HG02588 (cell line): ENCODE measurements at regions not wholly inside any gene's neighbourhood (a gene's known extent, or its start where the extent isn't known, plus 50 kb on each side); places are given as distances from the start of the nearest gene placed in this dataset.
"Not testable (repeated sequence)": the region's sequence is repeated elsewhere in the genome, so short reads cannot be mapped to it uniquely, and the experiment has no call there.

Experiments used
- ATAC-seq: cut with Tn5 transposase; IDR thresholded peaks from one replicate; pipeline ENCODE4 v1.9.1; 2021; ENCODE audit warnings: mild to moderate bottlenecking, moderate library complexity; ENCODE audit not compliant: unreplicated experiment

- no peak for ATAC-seq
These were observed 644.9 kb upstream of the DPPA4 start for GRCh38 chr3:109982201-109982600.

- no peak for ATAC-seq
These were observed 647.6 kb upstream of the DPPA4 start for GRCh38 chr3:109984976-109985375.

- no peak for ATAC-seq
These were observed 648.7 kb upstream of the DPPA4 start for GRCh38 chr3:109985943-109986555.

GRCh38 chr3:109994853-109995252 lies 657.5 kb upstream of the DPPA4 start:
- ATAC-seq: no peak

GRCh38 chr3:109995377-109995776 lies 658.0 kb upstream of the DPPA4 start:
- no peak for ATAC-seq

- not testable (repeated sequence) for ATAC-seq
These were observed 664.6 kb upstream of the DPPA4 start for GRCh38 chr3:110001905-110002304.

- no peak for ATAC-seq
These were observed 669.6 kb upstream of the DPPA4 start for GRCh38 chr3:110006913-110007312.

GRCh38 chr3:110015231-110015963 lies 678.1 kb upstream of the DPPA4 start:
- ATAC-seq: no peak

GRCh38 chr3:110016235-110016815 lies 679.0 kb upstream of the DPPA4 start:
- ATAC-seq: no peak

- ATAC-seq: no peak
These were observed 680.0 kb upstream of the DPPA4 start for GRCh38 chr3:110017304-110017703.

GRCh38 chr3:110021659-110022058 lies 684.3 kb upstream of the DPPA4 start:
- ATAC-seq: no peak

GRCh38 chr3:110023022-110023421 lies 685.7 kb upstream of the DPPA4 start:
- ATAC-seq: not testable (repeated sequence)

- ATAC-seq: no peak
These were observed 689.1 kb upstream of the DPPA4 start for GRCh38 chr3:110026421-110026820.

- no peak for ATAC-seq
These were observed 690.2 kb upstream of the DPPA4 start for GRCh38 chr3:110027446-110028080.

- no peak for ATAC-seq
These were observed 694.6 kb upstream of the DPPA4 start for GRCh38 chr3:110031975-110032374.

- ATAC-seq: no peak
These were observed 722.1 kb upstream of the DPPA4 start for GRCh38 chr3:110059431-110059830.

GRCh38 chr3:110062716-110063115 lies 725.4 kb upstream of the DPPA4 start:
- ATAC-seq: no peak

- no peak for ATAC-seq
These were observed 725.8 kb upstream of the DPPA4 start for GRCh38 chr3:110063178-110063577.

GRCh38 chr3:110066206-110066605 lies 728.9 kb upstream of the DPPA4 start:
- no peak for ATAC-seq

GRCh38 chr3:110067527-110067926 lies 730.2 kb upstream of the DPPA4 start:
- no peak for ATAC-seq

GRCh38 chr3:110069761-110070160 lies 732.4 kb upstream of the DPPA4 start:
- ATAC-seq: no peak
